Thyroid gland (tissue), 4 donors: ENCODE measurements at regions not wholly inside any gene's neighbourhood (a gene's known extent, or its start where the extent isn't known, plus 50 kb on each side); places are given as distances from the start of the nearest gene placed in this dataset.
"Not testable (repeated sequence)": the region's sequence is repeated elsewhere in the genome, so short reads cannot be mapped to it uniquely, and the experiment has no call there.

Experiments
- CTCF ChIP-seq, 6 experiments: fragments of 200-600 bp in 3 of 6; fragments of 450-650 bp in 3 of 6; sonication (generic) in 3 of 6; IDR thresholded peaks; one replicate each; pipeline ENCODE4 v1.5.1; 2016 to 2019; ENCODE audit warnings: antibody characterized with exemption in 6 of 6, mild to moderate bottlenecking in 2 of 6, inconsistent platforms in 1 of 6, moderate library complexity in 1 of 6
- POLR2A ChIP-seq, 2 donors: fragments of 450-650 bp; IDR thresholded peaks; one replicate each; pipeline ENCODE4 v1.6.1; 2017; ENCODE audit warnings: antibody characterized with exemption in 2 of 2, mild to moderate bottlenecking in 2 of 2, moderate library complexity in 1 of 2

- TF ChIP-seq CTCF, POLR2A (IDR thresholded peaks at IDR 0.05): not testable (repeated sequence)
Observed at GRCh38 chr6:771683-772082, 78.7 kb upstream of the EXOC2 start.
